ENCODE measurements at regions not wholly inside any gene's neighbourhood (a gene's known extent, or its start where the extent isn't known, plus 50 kb on each side); places are given as distances from the start of the nearest gene placed in this dataset.

DNA sequence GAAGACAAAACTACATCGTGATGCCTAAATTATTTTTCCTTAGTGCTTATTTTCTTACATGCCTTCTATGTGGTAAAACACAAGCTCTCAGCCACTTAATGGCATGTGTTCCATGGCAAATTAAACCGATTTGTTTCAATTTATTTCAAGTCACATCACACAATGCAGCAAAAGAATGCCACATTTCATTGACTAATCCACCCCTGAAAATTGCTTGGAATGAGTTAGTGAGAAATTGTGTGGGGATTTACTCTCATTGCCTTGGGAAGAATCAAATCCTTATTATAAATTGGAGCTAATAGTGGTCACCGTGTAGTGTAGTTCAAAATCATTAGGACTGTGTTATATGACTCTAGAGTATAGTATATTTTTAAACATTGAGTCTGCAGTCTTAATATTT lies 485.5 kb upstream of the KLHL1 start:
- TF ChIP-seq, protein P1, sequence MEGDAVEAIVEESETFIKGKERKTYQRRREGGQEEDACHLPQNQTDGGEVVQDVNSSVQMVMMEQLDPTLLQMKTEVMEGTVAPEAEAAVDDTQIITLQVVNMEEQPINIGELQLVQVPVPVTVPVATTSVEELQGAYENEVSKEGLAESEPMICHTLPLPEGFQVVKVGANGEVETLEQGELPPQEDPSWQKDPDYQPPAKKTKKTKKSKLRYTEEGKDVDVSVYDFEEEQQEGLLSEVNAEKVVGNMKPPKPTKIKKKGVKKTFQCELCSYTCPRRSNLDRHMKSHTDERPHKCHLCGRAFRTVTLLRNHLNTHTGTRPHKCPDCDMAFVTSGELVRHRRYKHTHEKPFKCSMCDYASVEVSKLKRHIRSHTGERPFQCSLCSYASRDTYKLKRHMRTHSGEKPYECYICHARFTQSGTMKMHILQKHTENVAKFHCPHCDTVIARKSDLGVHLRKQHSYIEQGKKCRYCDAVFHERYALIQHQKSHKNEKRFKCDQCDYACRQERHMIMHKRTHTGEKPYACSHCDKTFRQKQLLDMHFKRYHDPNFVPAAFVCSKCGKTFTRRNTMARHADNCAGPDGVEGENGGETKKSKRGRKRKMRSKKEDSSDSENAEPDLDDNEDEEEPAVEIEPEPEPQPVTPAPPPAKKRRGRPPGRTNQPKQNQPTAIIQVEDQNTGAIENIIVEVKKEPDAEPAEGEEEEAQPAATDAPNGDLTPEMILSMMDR (IDR thresholded peaks at IDR 0.05), result no peak
- TF ChIP-seq POLR2A (IDR thresholded peaks at IDR 0.05), result no peak

Measured in ovary (tissue), 3 donors.